Thymus (tissue), 11 donors: ENCODE measurements at regions not wholly inside any gene's neighbourhood (a gene's known extent, or its start where the extent isn't known, plus 50 kb on each side); places are given as distances from the start of the nearest gene placed in this dataset.

Source experiments
- DNase-seq, 9 donors: peaks; one replicate each; pipeline ENCODE4 v3.0.0-alpha.2; 2013; ENCODE audit warnings: low spot score in 9 of 9, low read depth in 6 of 9, missing footprints in 1 of 9
- H3K27ac ChIP-seq, 2 donors: one replicate each; pipeline ENCODE4 v1.5.1; 2013; ENCODE audit warnings: control low read depth in 1 of 2, low read depth in 1 of 2, low read length in 1 of 2, mild to moderate bottlenecking in 1 of 2, moderate library complexity in 1 of 2
- H3K27me3 ChIP-seq, 2 donors: one replicate each; pipeline ENCODE4 v1.5.1; 2013; ENCODE audit warnings: low read length in 1 of 2; ENCODE audit not compliant: control insufficient read depth in 2 of 2, insufficient read depth in 1 of 2
- H3K36me3 ChIP-seq, 2 donors: one replicate each; pipeline ENCODE4 v1.5.1; 2013; ENCODE audit warnings: low read length in 1 of 2, mild to moderate bottlenecking in 1 of 2, moderate library complexity in 1 of 2; ENCODE audit not compliant: control insufficient read depth in 2 of 2, insufficient read depth in 2 of 2
- H3K4me1 ChIP-seq, 2 donors: one replicate each; pipeline ENCODE4 v1.5.1; 2013; ENCODE audit warnings: low read length in 2 of 2; ENCODE audit not compliant: control insufficient read depth in 2 of 2, insufficient read depth in 2 of 2
- H3K4me3 ChIP-seq, 2 donors: one replicate each; pipeline ENCODE4 v1.5.1; 2013; ENCODE audit warnings: low read length in 2 of 2, control low read depth in 1 of 2, mild to moderate bottlenecking in 1 of 2
- H3K9me3 ChIP-seq, 2 donors: one replicate each; pipeline ENCODE4 v1.5.1; 2013; ENCODE audit warnings: low read length in 1 of 2, mild to moderate bottlenecking in 1 of 2; ENCODE audit not compliant: control insufficient read depth in 2 of 2, insufficient read depth in 1 of 2
- WGBS: extraction: QIAGEN DNeasy Blood & Tissue Kit; methylation state at CpG from one replicate; pipeline ENCODE4 v1.1.7; 2013; 5-methylcytosine and 5-hydroxymethylcytosine counted together
- donor health status: healthy.

GRCh38 chr10:106304056-106304455, 860.5 kb downstream of the SORCS1 start:
- Histone ChIP-seq H3K27me3 (no peaks in the 10 kb centered on the region), H3K4me1 (no peaks in the 10 kb centered on the region), H3K9me3 (no peaks in the 10 kb centered on the region), H3K27ac (no peak overlapping the region), H3K4me3 (no peak overlapping the region), H3K36me3 (no peaks in the 10 kb centered on the region)
- WGBS, result 90% methylated on average over 1 of the region's 1 CpG
- DNase-seq, result no peak

DNA sequence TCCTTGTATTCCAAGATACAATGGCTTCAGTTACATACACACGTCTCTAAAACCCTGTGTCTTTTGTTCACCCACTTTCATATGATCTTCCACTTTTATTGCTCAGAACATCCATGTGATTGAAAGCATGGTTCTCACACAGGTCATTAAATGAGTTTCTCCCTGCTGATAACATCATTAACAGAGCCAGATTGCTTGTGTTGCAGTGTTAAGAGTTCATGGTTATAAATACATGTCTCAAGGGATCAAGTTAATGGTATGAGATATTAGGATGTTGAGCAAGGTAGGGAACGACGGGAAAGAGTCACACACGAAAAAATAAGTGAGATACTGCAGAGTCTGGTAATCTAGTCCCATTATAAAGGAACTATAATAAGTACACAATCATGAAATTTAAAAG, 861.5 kb downstream of the SORCS1 start:
- H3K4me1 ChIP-seq, result no peaks in the 10 kb centered on the region
- 91% methylated on average over 4 of the region's 4 CpGs for WGBS
- no peaks in the 10 kb centered on the region for H3K9me3 ChIP-seq
- no peaks in the 10 kb centered on the region for H3K36me3 ChIP-seq
- H3K4me3 ChIP-seq, result no peak overlapping the region
- no peak overlapping the region for H3K27ac ChIP-seq
- no peak for DNase-seq
- no peaks in the 10 kb centered on the region for H3K27me3 ChIP-seq

DNA sequence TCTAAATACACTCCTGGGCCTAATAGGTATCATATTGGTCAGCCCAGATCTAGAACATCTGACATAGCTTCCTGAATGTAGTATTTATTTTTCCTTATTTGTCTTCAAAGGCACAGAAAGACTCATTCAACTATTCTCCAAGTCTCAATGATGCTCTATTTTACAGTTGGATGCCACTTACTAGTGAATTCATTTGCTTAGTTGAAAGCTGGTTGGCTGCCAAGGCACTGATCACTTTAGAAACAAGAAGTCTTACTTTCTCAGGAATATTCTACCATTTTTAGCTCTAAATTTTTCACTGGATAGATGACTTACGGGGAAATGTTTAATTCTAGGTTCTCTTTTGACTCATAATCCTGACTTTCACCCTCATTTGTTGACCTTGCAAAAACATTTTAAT, 863.4 kb downstream of the SORCS1 start:
- Histone ChIP-seq H3K9me3 (no peaks in the 10 kb centered on the region), H3K27me3 (no peaks in the 10 kb centered on the region), H3K4me1 (no peaks in the 10 kb centered on the region), H3K36me3 (no peaks in the 10 kb centered on the region), H3K4me3 (no peak overlapping the region), H3K27ac (no peak overlapping the region)
- no peak for DNase-seq
- WGBS, result 81% methylated on average over 1 of the region's 1 CpG

- Histone ChIP-seq H3K27ac (no peak overlapping the region), H3K9me3 (no peaks in the 10 kb centered on the region), H3K27me3 (no peaks in the 10 kb centered on the region), H3K4me3 (no peak overlapping the region), H3K36me3 (no peaks in the 10 kb centered on the region), H3K4me1 (no peaks in the 10 kb centered on the region)
- WGBS, result 70% methylated on average over 3 of the region's 3 CpGs
- no peak for DNase-seq
Observed at GRCh38 chr10:106296750-106297392, 867.6 kb downstream of the SORCS1 start.

GRCh38 chr10:106284802-106285587, 879.5 kb downstream of the SORCS1 start:
- no peak overlapping the region for H3K4me3 ChIP-seq
- 73% methylated on average over 4 of the region's 4 CpGs for WGBS
- no peak overlapping the region for H3K27ac ChIP-seq
- DNase-seq, result no peak
- no peaks in the 10 kb centered on the region for H3K36me3 ChIP-seq
- no peaks in the 10 kb centered on the region for H3K4me1 ChIP-seq
- no peaks in the 10 kb centered on the region for H3K9me3 ChIP-seq
- H3K27me3 ChIP-seq, result no peaks in the 10 kb centered on the region

GRCh38 chr10:106280896-106281460, 883.5 kb downstream of the SORCS1 start:
- 78% methylated on average over 7 of the region's 7 CpGs for WGBS
- Histone ChIP-seq H3K27me3 (no peaks in the 10 kb centered on the region), H3K4me1 (no peaks in the 10 kb centered on the region), H3K4me3 (no peak overlapping the region), H3K9me3 (no peaks in the 10 kb centered on the region), H3K36me3 (no peaks in the 10 kb centered on the region), H3K27ac (no peak overlapping the region)
- DNase-seq, result no peak

DNA sequence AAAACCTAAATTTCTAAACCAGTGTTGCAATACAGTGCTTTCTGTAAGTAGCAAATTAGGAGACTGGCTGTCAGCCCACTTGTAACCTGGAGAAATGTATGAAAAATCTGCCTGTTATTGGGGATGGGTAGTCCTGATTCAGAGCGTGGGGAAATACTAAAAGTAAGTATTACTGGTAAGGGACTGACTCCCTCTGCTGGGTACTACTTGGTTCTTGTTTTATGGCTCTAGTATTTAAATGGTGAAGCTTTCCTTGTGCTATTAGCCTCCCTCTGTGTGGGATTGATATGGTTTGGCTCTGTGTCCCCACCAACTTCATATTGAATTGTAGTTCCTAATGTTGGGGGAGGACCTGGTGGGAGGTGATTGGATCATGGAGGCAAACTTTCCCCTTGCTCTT, 886.1 kb downstream of the SORCS1 start:
- Histone ChIP-seq H3K4me3 (no peak overlapping the region), H3K4me1 (no peaks in the 10 kb centered on the region), H3K27ac (no peak overlapping the region), H3K9me3 (no peaks in the 10 kb centered on the region), H3K36me3 (no peaks in the 10 kb centered on the region), H3K27me3 (no peaks in the 10 kb centered on the region)
- 66% methylated on average over 1 of the region's 1 CpG for WGBS
- no peak for DNase-seq

- peaks cover 0 to 3% of the 10 kb centered on the region in 2 donors for H3K9me3 ChIP-seq
- no peaks in the 10 kb centered on the region for H3K27me3 ChIP-seq
- H3K4me3 ChIP-seq, result no peak overlapping the region
- no peak for DNase-seq
- H3K4me1 ChIP-seq, result no peaks in the 10 kb centered on the region
- 83% methylated on average over 3 of the region's 3 CpGs for WGBS
- H3K36me3 ChIP-seq, result no peaks in the 10 kb centered on the region
- no peak overlapping the region for H3K27ac ChIP-seq
Observed at GRCh38 chr10:106271237-106271636, 893.3 kb downstream of the SORCS1 start.

DNA sequence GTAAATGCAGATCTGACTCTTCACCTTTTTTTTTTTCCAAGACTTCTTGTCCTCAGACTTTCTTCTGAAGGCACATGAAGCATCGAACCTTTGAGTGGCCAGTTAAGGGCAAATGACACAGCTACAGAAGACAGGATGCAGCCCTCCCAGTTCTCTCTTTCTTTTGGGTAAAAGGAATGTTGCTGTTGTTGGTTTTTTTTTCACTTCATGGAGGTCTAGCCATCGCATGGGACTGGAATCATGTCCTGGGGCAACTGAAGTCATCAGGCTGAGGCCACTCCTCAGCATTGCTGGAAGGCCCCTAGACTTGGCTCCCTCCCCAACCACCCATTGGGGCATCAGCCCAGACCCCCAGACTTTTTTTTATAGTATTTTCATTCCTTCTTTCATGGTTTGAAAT, 896.5 kb downstream of the SORCS1 start:
- H3K9me3 ChIP-seq, result peaks cover 0 to 3% of the 10 kb centered on the region in 2 donors
- no peak overlapping the region for H3K27ac ChIP-seq
- WGBS, result 91% methylated on average over 2 of the region's 2 CpGs
- no peak overlapping the region for H3K4me3 ChIP-seq
- H3K4me1 ChIP-seq, result no peaks in the 10 kb centered on the region
- H3K36me3 ChIP-seq, result no peaks in the 10 kb centered on the region
- H3K27me3 ChIP-seq, result no peaks in the 10 kb centered on the region
- DNase-seq, result no peak
